Lung (tissue), 11 donors: ENCODE measurements at regions not wholly inside any gene's neighbourhood (a gene's known extent, or its start where the extent isn't known, plus 50 kb on each side); places are given as distances from the start of the nearest gene placed in this dataset.

Experiments
- ATAC-seq: fragments of 200-7000 bp; cut with Tn5 transposase; one replicate; pipeline ENCODE4 v1.9.1; 2020; ENCODE audit warnings: moderate number of reproducible peaks; ENCODE audit not compliant: insufficient read depth, low FRiP score
- DNase-seq, 3 donors: peaks; one replicate each; pipeline ENCODE4 v3.0.0-alpha.2; 2013 to 2017
- H3K27ac ChIP-seq, 2 donors: one replicate each; pipeline ENCODE4 v1.5.1; 2013; ENCODE audit warnings: mild to moderate bottlenecking in 2 of 2, moderate library complexity in 2 of 2, control low read depth in 1 of 2, inconsistent platforms in 1 of 2, low read depth in 1 of 2, low read length in 1 of 2
- H3K27me3 ChIP-seq, 3 donors: one replicate each; pipeline ENCODE4 v1.5.1; 2013; ENCODE audit warnings: low read length in 2 of 3; ENCODE audit not compliant: control insufficient read depth in 3 of 3, insufficient read depth in 3 of 3
- H3K36me3 ChIP-seq, 4 donors: one replicate each; pipeline ENCODE4 v1.5.1; 2013; ENCODE audit warnings: low read length in 4 of 4, mild to moderate bottlenecking in 1 of 4, moderate library complexity in 1 of 4; ENCODE audit not compliant: control insufficient read depth in 4 of 4, insufficient read depth in 4 of 4
- H3K4me1 ChIP-seq, 5 donors: one replicate each; pipeline ENCODE4 v1.5.1; 2013; ENCODE audit warnings: low read length in 5 of 5, mild to moderate bottlenecking in 2 of 5, moderate library complexity in 1 of 5; ENCODE audit not compliant: control insufficient read depth in 5 of 5, insufficient read depth in 5 of 5
- H3K4me3 ChIP-seq: one replicate; pipeline ENCODE4 v1.5.1; 2013; ENCODE audit warnings: mild to moderate bottlenecking, control low read depth, moderate library complexity
- H3K9ac ChIP-seq, 2 donors: one replicate each; pipeline ENCODE4 v1.5.1; 2013; ENCODE audit warnings: low read length in 2 of 2, control low read depth in 1 of 2; ENCODE audit not compliant: insufficient read depth in 1 of 2
- H3K9me3 ChIP-seq, 4 donors: one replicate each; pipeline ENCODE4 v1.5.1; 2013; ENCODE audit warnings: low read length in 3 of 4, mild to moderate bottlenecking in 1 of 4, moderate library complexity in 1 of 4; ENCODE audit not compliant: control insufficient read depth in 4 of 4, insufficient read depth in 3 of 4
- WGBS, 2 donors: extraction: QIAGEN DNeasy Blood & Tissue Kit; methylation state at CpG; one replicate each; pipeline ENCODE4 v1.1.7; 2013; 5-methylcytosine and 5-hydroxymethylcytosine counted together
- TF ChIP-seq, protein P1 (sequence below): IDR thresholded peaks from 2 replicates; pipeline ENCODE4 v1.5.1; 2012; ENCODE audit warnings: mild to moderate bottlenecking; ENCODE audit errors: control extremely low read depth, extremely low read depth
- donor health status: control.
- donor health status: control.
- donor health status: Bipolar disorder and iron deficiency.
- donor health status: healthy.
- donor health status: DM: yes; HTN: yes; CAD: no.

DNA sequence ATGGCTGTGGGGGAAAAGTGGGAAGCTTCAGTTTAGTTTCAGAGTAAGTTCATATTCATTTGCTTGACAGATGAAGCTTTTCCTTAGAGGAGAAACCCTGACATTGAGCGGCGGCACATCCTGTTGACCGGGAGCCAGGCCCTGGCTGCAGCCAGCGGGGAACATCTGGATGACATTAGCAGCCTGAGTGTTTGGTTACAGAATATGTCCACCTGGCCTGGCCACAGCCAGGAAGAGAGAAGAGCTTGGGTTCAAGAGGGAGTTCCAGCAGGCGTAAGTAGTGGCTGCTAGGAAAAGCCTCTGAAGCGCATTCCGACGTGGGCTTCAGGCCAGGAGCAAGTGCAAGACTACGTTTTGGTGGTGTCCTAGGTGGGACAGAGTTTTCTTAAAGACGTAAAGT lies 144.9 kb upstream of the MYCN start:
- Histone ChIP-seq H3K9me3 (no peaks in the 10 kb centered on the region), H3K27me3 (peaks cover 0 to 2% (median 0%) of the 10 kb centered on the region in 3 donors), H3K4me1 (peaks cover 0 to 21% (median 7%) of the 10 kb centered on the region in 5 donors), H3K36me3 (no peaks in the 10 kb centered on the region), H3K27ac (no peak overlapping the region), H3K4me3 (no peak overlapping the region), H3K9ac (no peak overlapping the region)
- DNase-seq (peak; percentile 83 to 90 (median 87)), ATAC-seq (no peak)
- WGBS, 2 donors, result 42 to 76% methylated on average over 10 of the region's 10 CpGs
- TF ChIP-seq, protein P1, sequence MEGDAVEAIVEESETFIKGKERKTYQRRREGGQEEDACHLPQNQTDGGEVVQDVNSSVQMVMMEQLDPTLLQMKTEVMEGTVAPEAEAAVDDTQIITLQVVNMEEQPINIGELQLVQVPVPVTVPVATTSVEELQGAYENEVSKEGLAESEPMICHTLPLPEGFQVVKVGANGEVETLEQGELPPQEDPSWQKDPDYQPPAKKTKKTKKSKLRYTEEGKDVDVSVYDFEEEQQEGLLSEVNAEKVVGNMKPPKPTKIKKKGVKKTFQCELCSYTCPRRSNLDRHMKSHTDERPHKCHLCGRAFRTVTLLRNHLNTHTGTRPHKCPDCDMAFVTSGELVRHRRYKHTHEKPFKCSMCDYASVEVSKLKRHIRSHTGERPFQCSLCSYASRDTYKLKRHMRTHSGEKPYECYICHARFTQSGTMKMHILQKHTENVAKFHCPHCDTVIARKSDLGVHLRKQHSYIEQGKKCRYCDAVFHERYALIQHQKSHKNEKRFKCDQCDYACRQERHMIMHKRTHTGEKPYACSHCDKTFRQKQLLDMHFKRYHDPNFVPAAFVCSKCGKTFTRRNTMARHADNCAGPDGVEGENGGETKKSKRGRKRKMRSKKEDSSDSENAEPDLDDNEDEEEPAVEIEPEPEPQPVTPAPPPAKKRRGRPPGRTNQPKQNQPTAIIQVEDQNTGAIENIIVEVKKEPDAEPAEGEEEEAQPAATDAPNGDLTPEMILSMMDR, result no peak

DNA sequence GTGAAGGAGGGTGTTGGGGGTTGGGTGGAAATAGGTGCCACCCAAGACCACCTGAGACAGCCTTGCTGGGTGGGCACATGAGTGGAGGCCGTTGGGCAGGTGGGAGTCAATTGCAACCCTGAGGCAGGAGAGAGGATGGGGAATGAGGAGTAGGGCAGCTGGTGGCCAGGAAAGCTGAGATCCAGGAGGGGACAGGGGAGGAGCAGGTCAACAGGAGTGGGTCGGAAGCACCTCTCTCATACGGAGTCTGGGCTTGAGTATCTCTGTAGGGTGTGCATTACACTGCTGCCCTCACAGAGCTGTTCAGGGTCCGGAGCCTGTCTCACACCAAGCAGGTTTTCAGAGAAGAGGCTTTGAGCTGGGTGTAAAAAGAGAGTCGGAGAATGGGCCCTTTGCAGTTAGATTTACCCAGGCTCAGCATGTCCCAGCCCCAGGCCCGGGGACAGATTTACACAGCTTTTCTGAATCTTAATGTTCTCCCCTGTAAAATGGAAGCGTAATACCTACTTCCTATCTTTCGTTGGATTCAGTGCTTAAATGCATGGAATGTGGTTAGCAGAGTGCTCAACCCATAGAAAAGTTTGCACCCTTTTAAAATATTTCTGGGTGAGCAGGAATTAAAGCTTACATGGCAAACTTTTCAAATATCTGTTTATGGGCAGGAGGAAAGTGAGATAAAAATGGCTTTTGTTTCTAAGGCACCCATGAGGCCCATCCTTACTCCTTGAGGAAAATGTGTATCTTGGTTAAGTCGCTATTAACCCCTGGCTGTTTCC lies 144.0 kb upstream of the MYCN start:
- ATAC-seq, result no peak
- Histone ChIP-seq H3K27ac (no peak overlapping the region), H3K27me3 (peaks cover 0 to 2% (median 0%) of the 10 kb centered on the region in 3 donors), H3K4me1 (peaks cover 0 to 21% (median 9%) of the 10 kb centered on the region in 5 donors), H3K4me3 (no peak overlapping the region), H3K9ac (no peak overlapping the region), H3K36me3 (no peaks in the 10 kb centered on the region), H3K9me3 (no peaks in the 10 kb centered on the region)
- 88 to 93% methylated on average over 9 of the region's 9 CpGs for WGBS, 2 donors
- DNase-seq, result no peak
- TF ChIP-seq, protein P1, result no peak

DNA sequence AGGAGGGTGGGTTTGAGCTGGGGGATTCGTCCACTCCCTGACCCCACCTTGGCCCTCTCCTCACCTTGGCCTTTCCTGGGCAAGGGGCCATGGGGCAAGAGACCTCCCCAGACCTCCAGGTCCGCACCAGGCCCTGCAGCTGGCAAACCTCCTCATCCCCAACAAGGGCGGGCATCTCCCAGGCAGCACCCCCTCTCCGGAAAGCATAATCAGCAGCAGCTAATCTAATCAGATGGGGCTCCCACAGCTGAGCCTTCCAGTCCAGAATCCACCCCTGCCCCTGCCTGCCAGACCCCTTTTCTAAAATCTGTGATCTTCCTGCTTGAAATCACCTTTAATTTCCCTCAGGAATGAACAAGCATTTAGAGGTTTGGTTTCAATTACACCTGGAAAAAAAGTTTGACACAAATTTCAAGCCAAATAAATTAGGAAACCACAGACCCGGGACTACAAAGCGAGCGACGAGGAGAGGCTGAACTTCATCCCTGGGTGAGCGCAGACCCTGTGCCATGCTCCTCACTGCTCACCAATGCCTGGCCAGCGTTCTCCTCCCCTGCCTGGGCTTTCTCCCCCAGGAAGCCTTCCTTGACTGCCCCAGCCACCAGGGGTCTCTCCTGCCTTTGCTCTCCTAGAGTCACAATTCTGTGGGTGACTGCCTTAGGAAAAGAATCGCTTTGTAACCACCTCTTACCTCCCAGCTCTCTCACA lies 143.0 kb upstream of the MYCN start:
- no peak for ATAC-seq
- TF ChIP-seq, protein P1, result no peak
- H3K9me3 ChIP-seq, result no peaks in the 10 kb centered on the region
- no peak for DNase-seq
- H3K36me3 ChIP-seq, result no peaks in the 10 kb centered on the region
- H3K4me3 ChIP-seq, result no peak overlapping the region
- H3K27me3 ChIP-seq, result peaks cover 0 to 2% (median 0%) of the 10 kb centered on the region in 3 donors
- WGBS, 2 donors, result 81 to 87% methylated on average over 11 of the region's 11 CpGs
- no peak overlapping the region for H3K9ac ChIP-seq
- H3K4me1 ChIP-seq, result peaks cover 0 to 21% (median 9%) of the 10 kb centered on the region in 5 donors
- no peak overlapping the region for H3K27ac ChIP-seq
